ENCODE measurements at regions not wholly inside any gene's neighbourhood (a gene's known extent, or its start where the extent isn't known, plus 50 kb on each side); places are given as distances from the start of the nearest gene placed in this dataset.

DNA sequence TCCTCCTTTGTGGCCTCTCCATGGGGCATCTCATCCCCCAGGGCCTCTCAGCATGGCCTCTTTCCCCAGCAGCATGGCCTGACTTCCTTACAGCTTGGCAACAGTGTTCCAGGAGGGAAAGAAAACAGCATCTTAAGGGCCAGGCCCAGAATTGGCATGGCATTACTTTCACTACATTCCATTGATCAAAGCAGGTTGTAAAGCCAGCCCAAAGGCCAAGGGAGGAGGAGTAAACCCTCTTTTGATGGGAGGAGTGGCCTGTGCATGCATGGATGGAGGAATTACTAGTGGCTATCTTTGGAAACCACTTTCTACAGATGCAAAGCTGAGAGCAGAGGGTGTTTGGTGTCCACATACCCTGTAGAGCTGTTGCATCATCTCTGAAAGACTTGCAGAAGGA is 149.4 kb downstream of the AIPL1 start:
- ChIA-PET POLR2A (no interaction called here), RAD21 (ENCODE audit: unreplicated experiment) (no interaction called here), SMC1A (ENCODE audit: uncharacterized antibody, unreplicated experiment) (no interaction called here), CTCF (no interaction called here)
- Histone ChIP-seq H3K9ac (ENCODE audit: control insufficient read depth, insufficient read depth, low read length) (no peak overlapping the region), H3K27ac (ENCODE audit: control insufficient read depth, insufficient read depth) (no peak overlapping the region), H3K79me2 (ENCODE audit: control insufficient read depth, insufficient read depth, low read length) (no peaks in the 10 kb centered on the region), H2AFZ (ENCODE audit: control insufficient read depth, low read depth, low read length) (no peak overlapping the region), H3K36me3 (ENCODE audit: control insufficient read depth in 2 of 2, insufficient read depth in 2 of 2, low read length in 1 of 2) (no peaks in the 10 kb centered on the region), H3K27me3 (replicated peaks in 1 of 2; ENCODE audit: control insufficient read depth in 2 of 2, insufficient read depth in 2 of 2, low read length in 1 of 2) (peaks cover 0 to 2% of the 10 kb centered on the region in 2 experiments; a peak in 1 of 4 replicates), H3K9me3 (replicated peaks; ENCODE audit: control insufficient read depth, insufficient read depth, low read length) (no peaks in the 10 kb centered on the region), H3K4me2 (ENCODE audit: control insufficient read depth, insufficient read depth) (no peak overlapping the region), H4K20me1 (ENCODE audit: control insufficient read depth, insufficient read depth) (no peaks in the 10 kb centered on the region), H3K4me1 (ENCODE audit: control insufficient read depth, insufficient read depth, low read length) (no peaks in the 10 kb centered on the region), H3K4me3 (no peak overlapping the region)
- in situ Hi-C loops (cut with MboI) (no loop called here), intact Hi-C loops (cut with micrococcal nuclease; ENCODE audit: unreplicated experiment) (no loop called here)
- BruUV-seq (replicated peaks), result no TSS peak
- FAIRE-seq (no peak), ATAC-seq (no peak), DNase-seq (ENCODE audit: low read depth, low spot score) (no peak)
- TF ChIP-seq RELA (IDR thresholded peaks at IDR 0.05; ENCODE audit: borderline replicate concordance, partially characterized antibody) (no peak), ETV6 (conservative IDR thresholded peaks at IDR 0.05 in 1 of 2, IDR thresholded peaks at IDR 0.05 in 1 of 2; ENCODE audit: borderline replicate concordance in 1 of 2, low read depth in 1 of 2) (no peak), FOS (IDR thresholded peaks at IDR 0.05; ENCODE audit: borderline replicate concordance, extremely low read depth, insufficient read length) (no peak), ZNF592 (IDR thresholded peaks at IDR 0.05) (no peak), EGR1 (IDR thresholded peaks at IDR 0.05; ENCODE audit: borderline replicate concordance in 1 of 2, low read depth in 2 of 2, low read length in 2 of 2) (no peak), ZNF687 (IDR thresholded peaks at IDR 0.05) (no peak), CHD2 (IDR thresholded peaks at IDR 0.05; ENCODE audit: borderline replicate concordance, low read depth, low read length) (no peak), ZBED1 (IDR thresholded peaks at IDR 0.05; ENCODE audit: borderline replicate concordance) (no peak), CHD4 (IDR thresholded peaks at IDR 0.05) (no peak), SRF (IDR thresholded peaks at IDR 0.05; ENCODE audit: low read depth in 2 of 2, low read length in 2 of 2) (no peak)
